BE2C (cell line): ENCODE measurements at regions not wholly inside any gene's neighbourhood (a gene's known extent, or its start where the extent isn't known, plus 50 kb on each side); places are given as distances from the start of the nearest gene placed in this dataset.
"Not testable (repeated sequence)": the region's sequence is repeated elsewhere in the genome, so short reads cannot be mapped to it uniquely, and the experiment has no call there.

Experiments used
- DNase-seq: peaks from one replicate; pipeline ENCODE4 v3.0.0-alpha.2; 2020
- H3K27me3 ChIP-seq: fragments of 250-450 bp; sonication (Bioruptor Pico); 2 replicates; pipeline ENCODE4 v1.5.1; 2020; ENCODE audit warnings: mild to moderate bottlenecking
- H3K36me3 ChIP-seq: fragments of 250-450 bp; sonication (Bioruptor Pico); 2 replicates; pipeline ENCODE4 v1.5.1; 2020; ENCODE audit warnings: mild to moderate bottlenecking
- H3K4me1 ChIP-seq: fragments of 250-450 bp; sonication (Bioruptor Pico); 2 replicates; pipeline ENCODE4 v1.5.1; 2020
- H3K4me3 ChIP-seq: 2 replicates; pipeline ENCODE4 v1.5.1; 2011; ENCODE audit warnings: low read depth, low read length
- H3K9me3 ChIP-seq: fragments of 250-450 bp; sonication (Bioruptor Pico); 2 replicates; pipeline ENCODE4 v1.5.1; 2020
- CTCF ChIP-seq: IDR thresholded peaks from 2 replicates; pipeline ENCODE4 v1.5.1; 2012; ENCODE audit warnings: mild to moderate bottlenecking, low read depth, low read length

- peak; percentile 49 for TF ChIP-seq CTCF
- Histone ChIP-seq H3K27me3 (no peaks in the 10 kb centered on the region), H3K36me3 (no peaks in the 10 kb centered on the region), H3K4me1 (no peaks in the 10 kb centered on the region; the same call in 1 of the 2 replicates), H3K4me3 (no peak overlapping the region), H3K9me3 (no peaks in the 10 kb centered on the region)
- DNase-seq = no peak
Observed at GRCh38 chr2:211216221-211216620, 659.8 kb downstream of the CPS1 start.

- H3K4me1 ChIP-seq, DNase-seq: not testable (repeated sequence)
Observed at GRCh38 chr2:211219548-211219947, 663.1 kb downstream of the CPS1 start.

GRCh38 chr2:211225784-211226183, 669.4 kb downstream of the CPS1 start:
- TF ChIP-seq CTCF = no peak
- DNase-seq = no peak
- no peaks in the 10 kb centered on the region for H3K36me3 ChIP-seq

More at GRCh38 chr2:211219548-211219947, 663.1 kb downstream of the CPS1 start:
- not testable (repeated sequence) for H3K36me3 ChIP-seq, H3K4me3 ChIP-seq, H3K9me3 ChIP-seq, H3K27me3 ChIP-seq

GRCh38 chr2:211228559-211228958, 672.2 kb downstream of the CPS1 start:
- no peak for TF ChIP-seq CTCF
- H3K4me1 ChIP-seq = no peaks in the 10 kb centered on the region
- no peak for DNase-seq
- H3K27me3 ChIP-seq = no peaks in the 10 kb centered on the region
- no peak overlapping the region for H3K4me3 ChIP-seq
- H3K36me3 ChIP-seq = no peaks in the 10 kb centered on the region
- H3K9me3 ChIP-seq = no peaks in the 10 kb centered on the region

More at GRCh38 chr2:211225784-211226183, 669.4 kb downstream of the CPS1 start:
- no peaks in the 10 kb centered on the region for H3K4me1 ChIP-seq
- H3K4me3 ChIP-seq = no peak overlapping the region
- H3K27me3 ChIP-seq = no peaks in the 10 kb centered on the region
- no peaks in the 10 kb centered on the region for H3K9me3 ChIP-seq

- Histone ChIP-seq H3K36me3 (no peaks in the 10 kb centered on the region), H3K27me3 (no peaks in the 10 kb centered on the region), H3K4me3 (no peak overlapping the region), H3K9me3 (no peaks in the 10 kb centered on the region), H3K4me1 (no peaks in the 10 kb centered on the region)
- no peak for DNase-seq
- no peak for TF ChIP-seq CTCF
Observed at GRCh38 chr2:211237586-211238275, 681.3 kb downstream of the CPS1 start.

- no peaks in the 10 kb centered on the region for H3K4me1 ChIP-seq
- no peak for DNase-seq
- TF ChIP-seq CTCF = no peak
- H3K36me3 ChIP-seq = no peaks in the 10 kb centered on the region
- no peaks in the 10 kb centered on the region for H3K9me3 ChIP-seq
- no peak overlapping the region for H3K4me3 ChIP-seq
- H3K27me3 ChIP-seq = no peaks in the 10 kb centered on the region
Observed at GRCh38 chr2:211241891-211242290, 685.5 kb downstream of the CPS1 start.

GRCh38 chr2:211247751-211248150, 691.4 kb downstream of the CPS1 start:
- Histone ChIP-seq H3K27me3 (no peaks in the 10 kb centered on the region), H3K36me3 (no peaks in the 10 kb centered on the region), H3K4me3 (no peak overlapping the region), H3K4me1 (no peaks in the 10 kb centered on the region), H3K9me3 (no peaks in the 10 kb centered on the region)
- TF ChIP-seq CTCF = no peak
- no peak for DNase-seq
